ENCODE measurements at regions not wholly inside any gene's neighbourhood (a gene's known extent, or its start where the extent isn't known, plus 50 kb on each side); places are given as distances from the start of the nearest gene placed in this dataset.

- Histone ChIP-seq H3K4me1 (ENCODE audit: control insufficient read depth in 1 of 2, insufficient read depth in 2 of 2, low read depth in 1 of 2, low read length in 1 of 2) (no peaks in the 10 kb centered on the region; a peak in 1 of 4 replicates), H3K79me2 (ENCODE audit: insufficient read depth) (no peaks in the 10 kb centered on the region), H3K36me3 (replicated peaks in 1 of 2; ENCODE audit: control insufficient read depth in 1 of 2, insufficient read depth in 2 of 2, low read length in 1 of 2) (no peaks in the 10 kb centered on the region), H3F3A (replicated peaks; ENCODE audit: insufficient read depth) (no peaks in the 10 kb centered on the region), H2AFZ (ENCODE audit: low read depth) (no peak overlapping the region), H3K4me2 (no peak overlapping the region), H3K9me2 (no peaks in the 10 kb centered on the region), H3K9ac (no peak overlapping the region), H4K20me1 (ENCODE audit: insufficient read depth) (no peaks in the 10 kb centered on the region), H3K9me3 (no peaks in the 10 kb centered on the region), H3K27ac (ENCODE audit: low read depth in 2 of 2, low read length in 1 of 2) (no peak overlapping the region), H3K4me3 (ENCODE audit: low read depth in 2 of 2, low read length in 1 of 2) (no peak overlapping the region), H3K27me3 (ENCODE audit: insufficient read depth) (no peaks in the 10 kb centered on the region)
- POLR2A ChIA-PET: no interaction called here
- 74% methylated on average over 4 of the region's 4 CpGs for WGBS (ENCODE audit: low lambda C conversion rate)
- CTCF ChIA-PET: interaction anchor here (1.3 to 9.7 kb wide), 3 partner anchors 441 to 505 kb away, joined by 3 to 235 read pairs (median 8); partner anchors contain the start of gene GALNT4
- DNase-seq: no peak
- TF ChIP-seq ZBTB33 (IDR thresholded peaks at IDR 0.05; ENCODE audit: borderline replicate concordance, low read depth): no peak
- TF ChIP-seq, protein P1, sequence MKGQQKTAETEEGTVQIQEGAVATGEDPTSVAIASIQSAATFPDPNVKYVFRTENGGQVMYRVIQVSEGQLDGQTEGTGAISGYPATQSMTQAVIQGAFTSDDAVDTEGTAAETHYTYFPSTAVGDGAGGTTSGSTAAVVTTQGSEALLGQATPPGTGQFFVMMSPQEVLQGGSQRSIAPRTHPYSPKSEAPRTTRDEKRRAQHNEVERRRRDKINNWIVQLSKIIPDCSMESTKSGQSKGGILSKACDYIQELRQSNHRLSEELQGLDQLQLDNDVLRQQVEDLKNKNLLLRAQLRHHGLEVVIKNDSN (IDR thresholded peaks at IDR 0.05; ENCODE audit: borderline replicate concordance, low read depth): no peak
- TF ChIP-seq FOSL2 (IDR thresholded peaks at IDR 0.05; ENCODE audit: borderline replicate concordance, low read depth): no peak
- TF ChIP-seq RXRA (IDR thresholded peaks at IDR 0.05; ENCODE audit: borderline replicate concordance, low read depth): no peak
- no peak for TF ChIP-seq NRF1 (IDR thresholded peaks at IDR 0.05; ENCODE audit: low read depth, low read length)
- TF ChIP-seq POLR2AphosphoS5 (IDR thresholded peaks at IDR 0.05; ENCODE audit: low read depth, low read length): no peak
- no peak for TF ChIP-seq YY1 (IDR thresholded peaks at IDR 0.05; ENCODE audit: low read depth)
- TF ChIP-seq MEF2A (IDR thresholded peaks at IDR 0.05; ENCODE audit: borderline replicate concordance, low read depth): no peak
- no peak for TF ChIP-seq ELF1 (IDR thresholded peaks at IDR 0.05)
Measured at GRCh38 chr12:89024580-89024979, 327.7 kb downstream of the DUSP6 start.

DNA sequence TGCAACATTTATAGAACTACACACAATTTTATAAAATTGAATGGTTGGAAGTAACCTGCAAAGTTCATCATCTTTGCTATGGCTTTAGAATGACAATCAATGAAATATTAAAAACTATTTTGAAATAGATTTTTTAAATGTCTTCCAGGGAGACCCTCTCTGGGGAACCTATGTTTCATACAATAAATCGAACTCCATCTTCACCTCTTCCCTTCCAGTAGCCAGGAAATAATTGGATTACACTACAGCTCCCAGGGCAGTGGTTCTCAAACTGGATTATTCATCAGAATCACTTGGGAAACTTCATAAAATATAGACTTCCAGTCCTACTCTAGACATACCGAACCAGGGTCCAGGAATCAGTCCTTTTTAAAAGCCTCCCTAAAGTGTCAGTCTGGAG, 328.4 kb downstream of the DUSP6 start:
- TF ChIP-seq NRF1 (IDR thresholded peaks at IDR 0.05; ENCODE audit: low read depth, low read length) (no peak), RCOR1 (IDR thresholded peaks at IDR 0.05; ENCODE audit: low read length) (no peak), NFIC (IDR thresholded peaks at IDR 0.05; ENCODE audit: borderline replicate concordance) (no peak), YY1 (IDR thresholded peaks at IDR 0.05; ENCODE audit: low read depth) (no peak), POLR2AphosphoS5 (IDR thresholded peaks at IDR 0.05; ENCODE audit: low read depth, low read length) (no peak), RXRA (IDR thresholded peaks at IDR 0.05; ENCODE audit: borderline replicate concordance, low read depth) (no peak), CHD2 (IDR thresholded peaks at IDR 0.05; ENCODE audit: low read length, partially characterized antibody) (no peak), RAD21 (IDR thresholded peaks at IDR 0.05; ENCODE audit: low read length) (no peak), SIN3A (IDR thresholded peaks at IDR 0.05; ENCODE audit: borderline replicate concordance, low read depth, low read length) (no peak), JUND (IDR thresholded peaks at IDR 0.05) (no peak), ZBTB33 (IDR thresholded peaks at IDR 0.05; ENCODE audit: borderline replicate concordance, low read depth) (no peak), FOSL2 (IDR thresholded peaks at IDR 0.05; ENCODE audit: borderline replicate concordance, low read depth) (no peak), TEAD4 (IDR thresholded peaks at IDR 0.05; ENCODE audit: borderline replicate concordance, insufficient read depth) (no peak)
- TF ChIP-seq, protein P2, sequence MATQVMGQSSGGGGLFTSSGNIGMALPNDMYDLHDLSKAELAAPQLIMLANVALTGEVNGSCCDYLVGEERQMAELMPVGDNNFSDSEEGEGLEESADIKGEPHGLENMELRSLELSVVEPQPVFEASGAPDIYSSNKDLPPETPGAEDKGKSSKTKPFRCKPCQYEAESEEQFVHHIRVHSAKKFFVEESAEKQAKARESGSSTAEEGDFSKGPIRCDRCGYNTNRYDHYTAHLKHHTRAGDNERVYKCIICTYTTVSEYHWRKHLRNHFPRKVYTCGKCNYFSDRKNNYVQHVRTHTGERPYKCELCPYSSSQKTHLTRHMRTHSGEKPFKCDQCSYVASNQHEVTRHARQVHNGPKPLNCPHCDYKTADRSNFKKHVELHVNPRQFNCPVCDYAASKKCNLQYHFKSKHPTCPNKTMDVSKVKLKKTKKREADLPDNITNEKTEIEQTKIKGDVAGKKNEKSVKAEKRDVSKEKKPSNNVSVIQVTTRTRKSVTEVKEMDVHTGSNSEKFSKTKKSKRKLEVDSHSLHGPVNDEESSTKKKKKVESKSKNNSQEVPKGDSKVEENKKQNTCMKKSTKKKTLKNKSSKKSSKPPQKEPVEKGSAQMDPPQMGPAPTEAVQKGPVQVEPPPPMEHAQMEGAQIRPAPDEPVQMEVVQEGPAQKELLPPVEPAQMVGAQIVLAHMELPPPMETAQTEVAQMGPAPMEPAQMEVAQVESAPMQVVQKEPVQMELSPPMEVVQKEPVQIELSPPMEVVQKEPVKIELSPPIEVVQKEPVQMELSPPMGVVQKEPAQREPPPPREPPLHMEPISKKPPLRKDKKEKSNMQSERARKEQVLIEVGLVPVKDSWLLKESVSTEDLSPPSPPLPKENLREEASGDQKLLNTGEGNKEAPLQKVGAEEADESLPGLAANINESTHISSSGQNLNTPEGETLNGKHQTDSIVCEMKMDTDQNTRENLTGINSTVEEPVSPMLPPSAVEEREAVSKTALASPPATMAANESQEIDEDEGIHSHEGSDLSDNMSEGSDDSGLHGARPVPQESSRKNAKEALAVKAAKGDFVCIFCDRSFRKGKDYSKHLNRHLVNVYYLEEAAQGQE (IDR thresholded peaks at IDR 0.05; ENCODE audit: low read depth, low read length): no peak
- WGBS (ENCODE audit: low lambda C conversion rate): 74% methylated on average over 2 of the region's 2 CpGs

More for the DNA sequence above, 328.4 kb downstream of the DUSP6 start:
- Histone ChIP-seq H3K79me2 (ENCODE audit: insufficient read depth) (no peaks in the 10 kb centered on the region), H3K27me3 (ENCODE audit: insufficient read depth) (no peaks in the 10 kb centered on the region), H3K9me3 (no peaks in the 10 kb centered on the region), H3K9me2 (no peaks in the 10 kb centered on the region), H3K4me1 (ENCODE audit: control insufficient read depth in 1 of 2, insufficient read depth in 2 of 2, low read depth in 1 of 2, low read length in 1 of 2) (no peaks in the 10 kb centered on the region; a peak in 2 of 4 replicates), H3K4me3 (ENCODE audit: low read depth in 2 of 2, low read length in 1 of 2) (no peak overlapping the region), H3K27ac (ENCODE audit: low read depth in 2 of 2, low read length in 1 of 2) (no peak overlapping the region), H3K4me2 (no peak overlapping the region), H3K9ac (no peak overlapping the region), H2AFZ (ENCODE audit: low read depth) (no peak overlapping the region), H3K36me3 (replicated peaks in 1 of 2; ENCODE audit: control insufficient read depth in 1 of 2, insufficient read depth in 2 of 2, low read length in 1 of 2) (no peaks in the 10 kb centered on the region), H3F3A (replicated peaks; ENCODE audit: insufficient read depth) (peaks cover 4% of the 10 kb centered on the region), H4K20me1 (ENCODE audit: insufficient read depth) (no peaks in the 10 kb centered on the region)
- ChIA-PET POLR2A (no interaction called here), CTCF (interaction anchor here (2.3 to 9.7 kb wide), 2 partner anchors 441 to 501 kb away, joined by 8 to 235 read pairs; partner anchors contain the start of gene GALNT4)
- DNase-seq: no peak
